Iris pigment epithelial cell (primary cell): ENCODE measurements at regions not wholly inside any gene's neighbourhood (a gene's known extent, or its start where the extent isn't known, plus 50 kb on each side); places are given as distances from the start of the nearest gene placed in this dataset.
"Not testable (repeated sequence)": the region's sequence is repeated elsewhere in the genome, so short reads cannot be mapped to it uniquely, and the experiment has no call there.

ENCODE experiments used
- DNase-seq: peaks from one replicate; pipeline ENCODE4 v3.0.0-alpha.2; 2011; ENCODE audit warnings: low read depth

- DNase-seq: peak; percentile 33
These were observed 151.3 kb upstream of the BEND6 start for GRCh38 chr6:56803594-56803993.

GRCh38 chr6:56802584-56802983 lies 152.3 kb upstream of the BEND6 start:
- DNase-seq: peak; percentile 80

- no peak for DNase-seq
These were observed 154.9 kb upstream of the BEND6 start for GRCh38 chr6:56799989-56800388.

GRCh38 chr6:56798163-56798562 lies 155.5 kb upstream of the DST start:
- DNase-seq: peak; percentile 90

- peak; percentile 36 for DNase-seq
These were observed 153.5 kb upstream of the DST start for GRCh38 chr6:56796196-56796532.

- DNase-seq: no peak
These were observed 152.9 kb upstream of the DST start for GRCh38 chr6:56795466-56796195.

- no peak for DNase-seq
These were observed 151.7 kb upstream of the DST start for GRCh38 chr6:56794421-56794820.

- no peak for DNase-seq
These were observed 151.2 kb upstream of the DST start for GRCh38 chr6:56793938-56794337.

GRCh38 chr6:56790414-56790813 lies 147.7 kb upstream of the DST start:
- no peak for DNase-seq

GRCh38 chr6:56789879-56790278 lies 147.2 kb upstream of the DST start:
- no peak for DNase-seq

GRCh38 chr6:56789342-56789741 lies 146.7 kb upstream of the DST start:
- DNase-seq: no peak

- DNase-seq: peak; percentile 76
These were observed 144.5 kb upstream of the DST start for GRCh38 chr6:56787209-56787608.

GRCh38 chr6:56786256-56786655 lies 143.6 kb upstream of the DST start:
- DNase-seq: no peak

GRCh38 chr6:56785536-56785935 lies 142.8 kb upstream of the DST start:
- not testable (repeated sequence) for DNase-seq

GRCh38 chr6:56780109-56780508 lies 137.4 kb upstream of the DST start:
- DNase-seq: not testable (repeated sequence)

GRCh38 chr6:56778503-56778902 lies 135.8 kb upstream of the DST start:
- not testable (repeated sequence) for DNase-seq

- DNase-seq: no peak
These were observed 132.9 kb upstream of the DST start for GRCh38 chr6:56775498-56776166.

GRCh38 chr6:56772737-56773184 lies 130.1 kb upstream of the DST start:
- DNase-seq: peak; percentile 94

- DNase-seq: no peak
These were observed 129.4 kb upstream of the DST start for GRCh38 chr6:56771929-56772607.

- DNase-seq: no peak
These were observed 128.5 kb upstream of the DST start for GRCh38 chr6:56771189-56771588.

- no peak for DNase-seq
These were observed 127.4 kb upstream of the DST start for GRCh38 chr6:56770011-56770520.

- no peak for DNase-seq
These were observed 125.3 kb upstream of the DST start for GRCh38 chr6:56767892-56768531.
